Fibroblast of lung (primary cell): ENCODE measurements at regions not wholly inside any gene's neighbourhood (a gene's known extent, or its start where the extent isn't known, plus 50 kb on each side); places are given as distances from the start of the nearest gene placed in this dataset.

Experiments
- EZH2 ChIP-seq: IDR thresholded peaks from 2 replicates; pipeline ENCODE4 v1.5.1; 2012; ENCODE audit warnings: low read length, control low read depth, mild to moderate bottlenecking; ENCODE audit errors: missing control alignments
- TF ChIP-seq, protein P1 (sequence below), 2 donors: IDR thresholded peaks in 1 of 2; conservative IDR thresholded peaks in 1 of 2; 1 replicate in 1 of 2; 2 replicates in 1 of 2; pipeline ENCODE4 v1.5.1; 2011 to 2012; ENCODE audit warnings: low read length in 2 of 2, control low read depth in 1 of 2, inconsistent platforms in 1 of 2, low read depth in 1 of 2, mild to moderate bottlenecking in 1 of 2

DNA sequence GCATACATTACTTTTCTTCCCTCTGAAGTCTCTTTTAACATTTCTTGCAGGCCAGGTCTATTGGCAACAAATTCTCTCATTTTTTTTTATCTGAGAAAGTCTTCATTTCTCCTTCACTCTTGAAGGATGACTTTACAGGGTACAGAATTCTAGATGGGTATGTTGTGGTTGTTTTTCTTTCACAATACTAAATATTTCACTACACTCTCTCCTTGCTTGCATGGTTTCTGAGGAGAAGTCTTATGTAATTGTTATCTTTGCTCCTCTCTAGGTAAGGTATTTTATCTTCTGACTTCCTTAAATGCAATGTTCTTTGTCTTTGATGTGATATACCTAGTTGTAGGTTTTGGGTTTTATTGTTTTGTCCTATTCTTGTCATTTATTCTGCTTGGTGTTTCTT, 371.1 kb downstream of the FIGN start:
- TF ChIP-seq, protein P1, sequence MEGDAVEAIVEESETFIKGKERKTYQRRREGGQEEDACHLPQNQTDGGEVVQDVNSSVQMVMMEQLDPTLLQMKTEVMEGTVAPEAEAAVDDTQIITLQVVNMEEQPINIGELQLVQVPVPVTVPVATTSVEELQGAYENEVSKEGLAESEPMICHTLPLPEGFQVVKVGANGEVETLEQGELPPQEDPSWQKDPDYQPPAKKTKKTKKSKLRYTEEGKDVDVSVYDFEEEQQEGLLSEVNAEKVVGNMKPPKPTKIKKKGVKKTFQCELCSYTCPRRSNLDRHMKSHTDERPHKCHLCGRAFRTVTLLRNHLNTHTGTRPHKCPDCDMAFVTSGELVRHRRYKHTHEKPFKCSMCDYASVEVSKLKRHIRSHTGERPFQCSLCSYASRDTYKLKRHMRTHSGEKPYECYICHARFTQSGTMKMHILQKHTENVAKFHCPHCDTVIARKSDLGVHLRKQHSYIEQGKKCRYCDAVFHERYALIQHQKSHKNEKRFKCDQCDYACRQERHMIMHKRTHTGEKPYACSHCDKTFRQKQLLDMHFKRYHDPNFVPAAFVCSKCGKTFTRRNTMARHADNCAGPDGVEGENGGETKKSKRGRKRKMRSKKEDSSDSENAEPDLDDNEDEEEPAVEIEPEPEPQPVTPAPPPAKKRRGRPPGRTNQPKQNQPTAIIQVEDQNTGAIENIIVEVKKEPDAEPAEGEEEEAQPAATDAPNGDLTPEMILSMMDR (conservative IDR thresholded peaks at IDR 0.05 in 1 of 2, IDR thresholded peaks at IDR 0.05 in 1 of 2; ENCODE audit: low read depth in 1 of 2, low read length in 2 of 2), result no peak
- no peak for TF ChIP-seq EZH2
